Small intestine (tissue), 7 donors: ENCODE measurements at regions not wholly inside any gene's neighbourhood (a gene's known extent, or its start where the extent isn't known, plus 50 kb on each side); places are given as distances from the start of the nearest gene placed in this dataset.

ENCODE experiments used
- DNase-seq, 2 donors: peaks; one replicate each; pipeline versions ENCODE4 v3.0.0 to v3.0.0-alpha.2; 2013
- FAIRE-seq: peaks from 2 replicates; lab custom pipeline; 2012; peaks lifted over from hg19 to GRCh38; lab: Jason Lieb, UNC
- H3K27ac ChIP-seq, 3 donors: one replicate each; pipeline ENCODE4 v1.5.1; 2013; ENCODE audit warnings: low read length in 2 of 3, mild to moderate bottlenecking in 2 of 3, control low read depth in 1 of 3, inconsistent platforms in 1 of 3, low read depth in 1 of 3, moderate library complexity in 1 of 3
- H3K27me3 ChIP-seq, 3 donors: one replicate each; pipeline ENCODE4 v1.6.1; 2013; ENCODE audit warnings: low read length in 3 of 3, inconsistent platforms in 1 of 3; ENCODE audit not compliant: control insufficient read depth in 3 of 3, insufficient read depth in 3 of 3
- H3K36me3 ChIP-seq, 3 donors: one replicate each; pipeline ENCODE4 v1.6.1; 2013; ENCODE audit warnings: low read length in 3 of 3, inconsistent platforms in 1 of 3, low read depth in 1 of 3, mild to moderate bottlenecking in 1 of 3, moderate library complexity in 1 of 3; ENCODE audit not compliant: control insufficient read depth in 3 of 3, insufficient read depth in 2 of 3
- H3K4me1 ChIP-seq, 3 donors: one replicate each; pipeline ENCODE4 v1.6.1; 2013; ENCODE audit warnings: low read length in 2 of 3, inconsistent platforms in 1 of 3, low read depth in 1 of 3, mild to moderate bottlenecking in 1 of 3, moderate library complexity in 1 of 3; ENCODE audit not compliant: control insufficient read depth in 3 of 3, insufficient read depth in 2 of 3
- H3K4me3 ChIP-seq, 3 donors: one replicate each; pipeline ENCODE4 v1.5.1; 2013; ENCODE audit warnings: low read length in 3 of 3, control low read depth in 1 of 3, inconsistent platforms in 1 of 3, low read depth in 1 of 3, mild to moderate bottlenecking in 1 of 3, moderate library complexity in 1 of 3
- H3K9me3 ChIP-seq, 2 donors: one replicate each; pipeline ENCODE4 v1.6.1; 2013; ENCODE audit warnings: low read depth in 1 of 2, low read length in 1 of 2; ENCODE audit not compliant: control insufficient read depth in 2 of 2, insufficient read depth in 1 of 2
- WGBS, 3 donors: extraction: QIAGEN DNeasy Blood & Tissue Kit; methylation state at CpG; one replicate each; pipeline ENCODE4 v1.1.7; 2013; 5-methylcytosine and 5-hydroxymethylcytosine counted together
- donor health status: healthy with polysubstance abuse.
- donor health status: control.
- donor health status: control.
- donor health status: Bipolar disorder and iron deficiency.
- donor health status: healthy.

DNA sequence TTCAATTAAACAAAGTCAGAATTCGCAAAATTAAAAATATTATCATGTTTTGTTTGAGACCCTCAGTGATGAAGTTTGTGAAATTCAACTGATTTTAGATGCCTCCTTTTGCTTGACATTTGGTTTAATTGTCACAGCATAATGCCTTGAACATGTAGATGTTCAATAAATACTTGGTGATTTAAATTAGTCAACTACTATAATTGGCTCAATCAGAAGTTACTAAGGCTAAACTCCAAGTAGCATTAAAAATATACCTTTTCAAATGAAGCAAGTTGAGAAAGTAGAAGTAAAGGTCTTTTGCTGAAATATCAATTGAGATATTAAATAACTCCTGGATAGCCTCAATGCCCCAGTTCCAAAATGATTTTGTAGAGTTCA is 145.8 kb upstream of the AKIRIN2 start:
- no peaks in the 10 kb centered on the region for H3K27me3 ChIP-seq
- H3K36me3 ChIP-seq = no peaks in the 10 kb centered on the region
- no peak for DNase-seq
- no peak overlapping the region for H3K27ac ChIP-seq
- H3K4me3 ChIP-seq = no peak overlapping the region
- FAIRE-seq = no peak
- peaks cover 0 to 4% (median 0%) of the 10 kb centered on the region in 3 donors for H3K4me1 ChIP-seq
- H3K9me3 ChIP-seq = no peaks in the 10 kb centered on the region
- WGBS, 3 donors = 91 to 94% (median 93%) methylated on average over 1 of the region's 1 CpG

DNA sequence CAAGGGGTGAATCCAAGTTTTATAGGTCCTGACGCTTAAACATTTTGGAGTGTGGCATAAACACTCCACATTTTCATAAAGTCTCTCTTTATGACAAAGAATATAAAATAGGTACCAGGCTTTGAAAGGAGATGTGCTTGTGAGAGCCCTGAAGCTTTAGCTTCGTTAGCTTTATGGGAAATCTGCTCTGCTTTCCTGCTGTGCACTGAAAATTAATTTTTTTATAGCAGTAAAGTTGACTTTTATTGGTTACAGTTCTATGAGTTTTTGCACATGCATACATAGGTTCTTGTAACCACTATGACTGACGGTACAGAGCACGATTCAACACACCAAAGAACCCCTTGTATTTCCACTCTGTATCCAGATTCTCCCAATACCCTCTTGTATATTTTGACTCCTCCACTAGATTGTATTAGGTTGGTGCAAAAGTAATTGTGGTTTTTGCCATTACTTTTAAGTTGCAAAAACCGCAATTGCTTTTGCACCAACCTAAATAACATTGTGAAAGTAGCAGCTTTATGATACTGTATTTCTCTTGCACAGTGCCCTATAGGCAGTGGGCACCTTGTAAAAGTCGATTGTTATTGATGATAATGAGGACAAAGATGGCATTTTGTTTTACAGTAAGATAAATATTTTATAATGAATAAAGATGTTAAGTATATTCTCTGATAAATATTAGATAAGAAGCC is 145.2 kb upstream of the AKIRIN2 start:
- WGBS, 3 donors = 81 to 89% (median 86%) methylated on average over 6 of the region's 6 CpGs
- FAIRE-seq = no peak

GRCh38 chr6:87846434-87846833 is 144.4 kb upstream of the AKIRIN2 start:
- no peak for DNase-seq
- no peak for FAIRE-seq

More for the DNA sequence above, 145.2 kb upstream of the AKIRIN2 start:
- no peaks in the 10 kb centered on the region for H3K36me3 ChIP-seq
- no peak overlapping the region for H3K27ac ChIP-seq
- H3K4me1 ChIP-seq = peaks cover 0 to 4% (median 0%) of the 10 kb centered on the region in 3 donors
- no peaks in the 10 kb centered on the region for H3K27me3 ChIP-seq
- H3K9me3 ChIP-seq = no peaks in the 10 kb centered on the region
- no peak overlapping the region for H3K4me3 ChIP-seq
- no peak for DNase-seq

GRCh38 chr6:87840324-87840723 is 138.3 kb upstream of the AKIRIN2 start:
- FAIRE-seq = no peak
- WGBS, 3 donors = 92 to 100% (median 96%) methylated on average over 6 of the region's 6 CpGs

More at GRCh38 chr6:87846434-87846833, 144.4 kb upstream of the AKIRIN2 start:
- H3K27me3 ChIP-seq = no peaks in the 10 kb centered on the region
- no peaks in the 10 kb centered on the region for H3K36me3 ChIP-seq
- H3K27ac ChIP-seq = no peak overlapping the region
- H3K4me3 ChIP-seq = no peak overlapping the region
- H3K9me3 ChIP-seq = no peaks in the 10 kb centered on the region
- H3K4me1 ChIP-seq = peaks cover 0 to 4% (median 0%) of the 10 kb centered on the region in 3 donors

GRCh38 chr6:87837876-87838275 is 135.8 kb upstream of the AKIRIN2 start:
- no peaks in the 10 kb centered on the region for H3K9me3 ChIP-seq
- FAIRE-seq (no peak), DNase-seq (no peak)
- no peaks in the 10 kb centered on the region for H3K27me3 ChIP-seq
- H3K36me3 ChIP-seq = no peaks in the 10 kb centered on the region
- no peak overlapping the region for H3K4me3 ChIP-seq
- no peak overlapping the region for H3K27ac ChIP-seq
- no peaks in the 10 kb centered on the region for H3K4me1 ChIP-seq
- WGBS, 3 donors = 44 to 77% (median 72%) methylated on average over 2 of the region's 2 CpGs

More at GRCh38 chr6:87840324-87840723, 138.3 kb upstream of the AKIRIN2 start:
- H3K27me3 ChIP-seq = no peaks in the 10 kb centered on the region
- no peaks in the 10 kb centered on the region for H3K9me3 ChIP-seq
- H3K4me3 ChIP-seq = no peak overlapping the region
- DNase-seq = no peak
- H3K27ac ChIP-seq = no peak overlapping the region
- H3K36me3 ChIP-seq = no peaks in the 10 kb centered on the region
- H3K4me1 ChIP-seq = no peaks in the 10 kb centered on the region

GRCh38 chr6:87837444-87837843 is 135.4 kb upstream of the AKIRIN2 start:
- FAIRE-seq = no peak
- 81 to 96% (median 85%) methylated on average over 3 of the region's 3 CpGs for WGBS, 3 donors

DNA sequence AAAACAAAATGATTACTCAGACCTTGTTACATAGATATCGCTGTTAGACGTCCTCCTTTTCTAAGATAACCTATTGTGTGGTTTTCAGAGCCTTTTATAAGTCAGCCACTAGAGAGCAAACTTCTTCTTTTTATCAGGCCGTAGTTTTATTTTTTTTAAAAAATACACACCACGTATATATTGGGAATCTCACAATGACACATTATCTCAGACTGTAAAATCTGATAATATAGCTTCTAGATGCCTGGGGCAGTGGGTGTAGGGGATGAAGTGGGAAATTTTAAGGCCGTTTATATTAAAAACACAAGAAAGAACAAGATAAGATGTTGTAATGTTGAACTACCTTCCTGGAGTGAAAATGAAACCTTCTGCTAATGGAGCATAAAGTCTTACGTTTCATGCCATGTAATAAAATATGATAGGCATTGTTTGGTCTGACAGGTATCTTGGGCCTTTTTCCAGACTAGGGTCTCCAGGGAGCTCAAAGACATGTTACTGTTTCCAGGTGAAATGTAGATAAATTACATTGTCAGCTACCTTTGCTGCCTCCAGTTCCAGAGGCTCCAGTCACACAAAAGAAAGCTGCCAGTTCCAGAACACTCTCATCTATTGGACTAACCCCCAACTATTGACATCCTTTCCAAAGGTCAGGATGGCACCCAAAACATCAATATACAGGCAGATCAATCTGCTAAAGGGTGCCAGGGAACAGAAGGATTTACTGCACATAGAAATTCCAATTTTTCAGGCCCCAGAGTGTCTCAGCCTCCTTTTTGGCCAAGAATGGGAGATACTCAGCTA is 130.2 kb upstream of the AKIRIN2 start:
- Histone ChIP-seq H3K27me3 (no peaks in the 10 kb centered on the region), H3K4me3 (peak overlapping the region in 2 of 3 donors; percentile 38 to 39), H3K36me3 (no peaks in the 10 kb centered on the region), H3K9me3 (no peaks in the 10 kb centered on the region), H3K4me1 (peaks cover 0 to 15% (median 0%) of the 10 kb centered on the region in 3 donors), H3K27ac (peak overlapping the region; percentile 41 to 86 (median 48))
- peak; percentile 55 to 73 for DNase-seq
- WGBS, 3 donors = 0 to 5% (median 1%) methylated on average over 6 of the region's 6 CpGs
- FAIRE-seq = peak; percentile 81

More at GRCh38 chr6:87837444-87837843, 135.4 kb upstream of the AKIRIN2 start:
- peaks cover 0 to 3% (median 0%) of the 10 kb centered on the region in 3 donors for H3K4me1 ChIP-seq
- no peak for DNase-seq
- H3K27ac ChIP-seq = no peak overlapping the region
- H3K36me3 ChIP-seq = no peaks in the 10 kb centered on the region
- H3K4me3 ChIP-seq = no peak overlapping the region
- no peaks in the 10 kb centered on the region for H3K27me3 ChIP-seq
- H3K9me3 ChIP-seq = no peaks in the 10 kb centered on the region

DNA sequence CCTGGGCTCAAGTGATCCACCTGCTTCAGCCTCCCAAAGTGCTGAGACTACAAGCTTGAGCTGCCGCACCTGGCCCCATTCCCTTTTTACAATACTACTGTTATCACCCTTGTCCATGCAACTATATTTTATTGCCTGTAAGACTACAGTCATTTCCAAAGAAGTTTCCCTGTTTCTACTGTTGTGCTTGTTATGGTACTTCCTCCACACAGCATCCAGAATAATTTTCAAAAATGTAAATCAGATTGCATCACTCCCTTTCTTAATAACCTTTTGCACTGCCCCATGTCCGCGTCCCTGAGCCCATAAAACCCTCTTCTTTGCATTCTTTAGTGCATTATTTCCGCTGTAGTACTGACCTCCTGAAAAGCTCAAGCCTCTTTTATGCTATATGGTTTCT is 128.9 kb upstream of the AKIRIN2 start:
- no peaks in the 10 kb centered on the region for H3K9me3 ChIP-seq
- peaks cover 0 to 21% (median 2%) of the 10 kb centered on the region in 3 donors for H3K4me1 ChIP-seq
- H3K27me3 ChIP-seq = no peaks in the 10 kb centered on the region
- DNase-seq (peak; percentile 34 to 69), FAIRE-seq (no peak)
- H3K27ac ChIP-seq = peak overlapping the region in 1 of 3 donors; percentile 55
- no peak overlapping the region for H3K4me3 ChIP-seq
- 18 to 64% (median 40%) methylated on average over 4 of the region's 4 CpGs for WGBS, 3 donors
- no peaks in the 10 kb centered on the region for H3K36me3 ChIP-seq
